KOPT-K1 (cell line): ENCODE measurements at regions not wholly inside any gene's neighbourhood (a gene's known extent, or its start where the extent isn't known, plus 50 kb on each side); places are given as distances from the start of the nearest gene placed in this dataset.

Source experiments
- H3K27ac ChIP-seq: fragments of 200-600 bp; sonication (generic); 2 replicates; pipeline ENCODE4 v1.5.1; 2016; ENCODE audit warnings: antibody characterized with exemption, mild to moderate bottlenecking, low read depth, low read length; ENCODE audit not compliant: poor library complexity, severe bottlenecking
- H3K36me3 ChIP-seq: fragments of 200-600 bp; sonication (generic); 2 replicates; pipeline ENCODE4 v1.5.1; 2017; ENCODE audit warnings: antibody characterized with exemption, mild to moderate bottlenecking, low read length, moderate library complexity; ENCODE audit not compliant: insufficient read depth
- H3K9me3 ChIP-seq: fragments of 200-600 bp; sonication (generic); 2 replicates; pipeline ENCODE4 v1.5.1; 2017; ENCODE audit warnings: antibody characterized with exemption, low read length, mild to moderate bottlenecking; ENCODE audit not compliant: insufficient read depth, poor library complexity, severe bottlenecking

- H3K27ac ChIP-seq: no peak overlapping the region
- H3K9me3 ChIP-seq: no peaks in the 10 kb centered on the region
- H3K36me3 ChIP-seq: no peaks in the 10 kb centered on the region
These were observed 638.1 kb downstream of the DSC3 start for GRCh38 chr18:30404422-30404821.

- no peaks in the 10 kb centered on the region for H3K9me3 ChIP-seq
- no peak overlapping the region for H3K27ac ChIP-seq
- no peaks in the 10 kb centered on the region for H3K36me3 ChIP-seq
These were observed 639.3 kb downstream of the DSC3 start for GRCh38 chr18:30403278-30403677.

- H3K36me3 ChIP-seq: no peaks in the 10 kb centered on the region
- H3K9me3 ChIP-seq: no peaks in the 10 kb centered on the region
- H3K27ac ChIP-seq: no peak overlapping the region
These were observed 655.1 kb downstream of the DSC3 start for GRCh38 chr18:30387401-30387800.

GRCh38 chr18:30386624-30387023 is 655.9 kb downstream of the DSC3 start:
- no peak overlapping the region for H3K27ac ChIP-seq
- no peaks in the 10 kb centered on the region for H3K9me3 ChIP-seq
- H3K36me3 ChIP-seq: no peaks in the 10 kb centered on the region

GRCh38 chr18:30385684-30386083 is 656.9 kb downstream of the DSC3 start:
- Histone ChIP-seq H3K36me3 (no peaks in the 10 kb centered on the region), H3K27ac (no peak overlapping the region), H3K9me3 (no peaks in the 10 kb centered on the region)

- Histone ChIP-seq H3K9me3 (no peaks in the 10 kb centered on the region), H3K36me3 (no peaks in the 10 kb centered on the region), H3K27ac (no peak overlapping the region)
These were observed 660.7 kb downstream of the DSC3 start for GRCh38 chr18:30381826-30382225.

- H3K27ac ChIP-seq: no peak overlapping the region
- no peaks in the 10 kb centered on the region for H3K36me3 ChIP-seq
- no peaks in the 10 kb centered on the region for H3K9me3 ChIP-seq
These were observed 664.4 kb downstream of the DSC3 start for GRCh38 chr18:30378097-30378496.

- Histone ChIP-seq H3K27ac (no peak overlapping the region), H3K9me3 (no peaks in the 10 kb centered on the region)
These were observed 666.0 kb downstream of the DSC3 start for GRCh38 chr18:30376515-30376914.

GRCh38 chr18:30361864-30362540 is 680.5 kb downstream of the DSC3 start:
- H3K36me3 ChIP-seq: no peaks in the 10 kb centered on the region
- H3K9me3 ChIP-seq: no peaks in the 10 kb centered on the region
- no peak overlapping the region for H3K27ac ChIP-seq

More at GRCh38 chr18:30376515-30376914, 666.0 kb downstream of the DSC3 start:
- H3K36me3 ChIP-seq: no peaks in the 10 kb centered on the region

GRCh38 chr18:30359521-30359920 is 683.0 kb downstream of the DSC3 start:
- H3K9me3 ChIP-seq: no peaks in the 10 kb centered on the region
- no peaks in the 10 kb centered on the region for H3K36me3 ChIP-seq
- H3K27ac ChIP-seq: no peak overlapping the region

- Histone ChIP-seq H3K27ac (no peak overlapping the region), H3K9me3 (no peaks in the 10 kb centered on the region), H3K36me3 (no peaks in the 10 kb centered on the region)
These were observed 684.0 kb downstream of the DSC3 start for GRCh38 chr18:30358555-30358954.

GRCh38 chr18:30352551-30353168 is 689.9 kb downstream of the DSC3 start:
- no peaks in the 10 kb centered on the region for H3K36me3 ChIP-seq
- H3K9me3 ChIP-seq: no peaks in the 10 kb centered on the region
- no peak overlapping the region for H3K27ac ChIP-seq

- no peaks in the 10 kb centered on the region for H3K9me3 ChIP-seq
- no peaks in the 10 kb centered on the region for H3K36me3 ChIP-seq
- no peak overlapping the region for H3K27ac ChIP-seq
These were observed 692.3 kb downstream of the DSC3 start for GRCh38 chr18:30350263-30350662.

- Histone ChIP-seq H3K27ac (no peak overlapping the region), H3K36me3 (no peaks in the 10 kb centered on the region), H3K9me3 (no peaks in the 10 kb centered on the region)
These were observed 699.5 kb downstream of the DSC3 start for GRCh38 chr18:30343090-30343489.

- Histone ChIP-seq H3K36me3 (no peaks in the 10 kb centered on the region), H3K9me3 (no peaks in the 10 kb centered on the region), H3K27ac (no peak overlapping the region)
These were observed 699.9 kb downstream of the DSC3 start for GRCh38 chr18:30342675-30343074.

GRCh38 chr18:30334781-30335180 is 707.8 kb downstream of the DSC3 start:
- H3K9me3 ChIP-seq: no peaks in the 10 kb centered on the region
- H3K27ac ChIP-seq: no peak overlapping the region
- no peaks in the 10 kb centered on the region for H3K36me3 ChIP-seq
